ENCODE measurements at regions not wholly inside any gene's neighbourhood (a gene's known extent, or its start where the extent isn't known, plus 50 kb on each side); places are given as distances from the start of the nearest gene placed in this dataset.

- H3K36me3 Mint-ChIP-seq (ENCODE audit: low read depth): no peaks in the 10 kb centered on the region
- peaks cover 72% of the 10 kb centered on the region for H3K27me3 Mint-ChIP-seq (ENCODE audit: low read depth)
- CTCF ChIA-PET: interaction anchor here (1.2 kb wide), 1 partner anchor 117 kb away, joined by 3 read pairs; no protein-coding TSS in a partner anchor
- intact Hi-C loops (cut with micrococcal nuclease): loop anchor here (2.0 kb wide), 3 partner anchors 23 to 117 kb away; no protein-coding TSS in a partner anchor
- H3K27ac Mint-ChIP-seq: no peak overlapping the region
- peak overlapping the region; percentile 70 for H3K4me3 Mint-ChIP-seq
- no peaks in the 10 kb centered on the region for H3K9me3 Mint-ChIP-seq
- no peak for DNase-seq
- H3K4me1 Mint-ChIP-seq (ENCODE audit: low read depth): peaks cover 38% of the 10 kb centered on the region
Observed at GRCh38 chr3:43997316-43997715, 244.4 kb upstream of the TOPAZ1 start.

- CTCF ChIA-PET: no interaction called here
- Mint-ChIP-seq H3K27ac (no peak overlapping the region), H3K27me3 (ENCODE audit: low read depth) (peaks cover 74% of the 10 kb centered on the region), H3K4me3 (peak overlapping the region; percentile 68), H3K36me3 (ENCODE audit: low read depth) (no peaks in the 10 kb centered on the region), H3K4me1 (ENCODE audit: low read depth) (peaks cover 38% of the 10 kb centered on the region), H3K9me3 (no peaks in the 10 kb centered on the region)
- peak; percentile 37 for DNase-seq
- intact Hi-C loops (cut with micrococcal nuclease): loop anchor here (2.0 kb wide), 3 partner anchors 23 to 117 kb away; no protein-coding TSS in a partner anchor
Observed at GRCh38 chr3:43997788-43998369, 243.8 kb upstream of the TOPAZ1 start.

GRCh38 chr3:43998370-43998835 is 243.3 kb upstream of the TOPAZ1 start:
- H3K4me1 Mint-ChIP-seq (ENCODE audit: low read depth): peaks cover 38% of the 10 kb centered on the region
- H3K27me3 Mint-ChIP-seq (ENCODE audit: low read depth): peaks cover 73% of the 10 kb centered on the region
- peak overlapping the region; percentile 68 for H3K4me3 Mint-ChIP-seq
- CTCF ChIA-PET: no interaction called here
- DNase-seq: no peak
- no peaks in the 10 kb centered on the region for H3K9me3 Mint-ChIP-seq
- no peak overlapping the region for H3K27ac Mint-ChIP-seq
- intact Hi-C loops (cut with micrococcal nuclease): no loop called here
- H3K36me3 Mint-ChIP-seq (ENCODE audit: low read depth): no peaks in the 10 kb centered on the region

- H3K4me3 Mint-ChIP-seq: peak overlapping the region; percentile 68
- peaks cover 71% of the 10 kb centered on the region for H3K27me3 Mint-ChIP-seq (ENCODE audit: low read depth)
- CTCF ChIA-PET: no interaction called here
- intact Hi-C loops (cut with micrococcal nuclease): no loop called here
- DNase-seq: no peak
- peaks cover 38% of the 10 kb centered on the region for H3K4me1 Mint-ChIP-seq (ENCODE audit: low read depth)
- no peaks in the 10 kb centered on the region for H3K36me3 Mint-ChIP-seq (ENCODE audit: low read depth)
- H3K27ac Mint-ChIP-seq: no peak overlapping the region
- no peaks in the 10 kb centered on the region for H3K9me3 Mint-ChIP-seq
Observed at GRCh38 chr3:43998836-43999727, 242.6 kb upstream of the TOPAZ1 start.

- no peak overlapping the region for H3K27ac Mint-ChIP-seq
Observed at GRCh38 chr3:43999728-44000319, 241.9 kb upstream of the TOPAZ1 start.

GRCh38 chr3:44000586-44000985 is 241.1 kb upstream of the TOPAZ1 start:
- peaks cover 33% of the 10 kb centered on the region for H3K4me1 Mint-ChIP-seq (ENCODE audit: low read depth)
- no peaks in the 10 kb centered on the region for H3K36me3 Mint-ChIP-seq (ENCODE audit: low read depth)
- no peak overlapping the region for H3K27ac Mint-ChIP-seq
- H3K27me3 Mint-ChIP-seq (ENCODE audit: low read depth): peaks cover 69% of the 10 kb centered on the region
- no peaks in the 10 kb centered on the region for H3K9me3 Mint-ChIP-seq
- intact Hi-C loops (cut with micrococcal nuclease): no loop called here
- CTCF ChIA-PET: no interaction called here
- H3K4me3 Mint-ChIP-seq: no peak overlapping the region
- no peak for DNase-seq

More at GRCh38 chr3:43999728-44000319, 241.9 kb upstream of the TOPAZ1 start:
- CTCF ChIA-PET: no interaction called here
- intact Hi-C loops (cut with micrococcal nuclease): no loop called here
- Mint-ChIP-seq H3K4me1 (ENCODE audit: low read depth) (peaks cover 34% of the 10 kb centered on the region), H3K9me3 (no peaks in the 10 kb centered on the region), H3K4me3 (peak overlapping the region; percentile 15), H3K27me3 (ENCODE audit: low read depth) (peaks cover 70% of the 10 kb centered on the region), H3K36me3 (ENCODE audit: low read depth) (no peaks in the 10 kb centered on the region)
- no peak for DNase-seq

GRCh38 chr3:44001072-44001471 is 240.6 kb upstream of the TOPAZ1 start:
- no peak overlapping the region for H3K27ac Mint-ChIP-seq
- DNase-seq: no peak
- H3K9me3 Mint-ChIP-seq: no peaks in the 10 kb centered on the region
- intact Hi-C loops (cut with micrococcal nuclease): no loop called here
- H3K4me1 Mint-ChIP-seq (ENCODE audit: low read depth): peaks cover 28% of the 10 kb centered on the region
- CTCF ChIA-PET: no interaction called here
- no peak overlapping the region for H3K4me3 Mint-ChIP-seq
- peaks cover 67% of the 10 kb centered on the region for H3K27me3 Mint-ChIP-seq (ENCODE audit: low read depth)
- no peaks in the 10 kb centered on the region for H3K36me3 Mint-ChIP-seq (ENCODE audit: low read depth)

GRCh38 chr3:44003801-44004200 is 237.9 kb upstream of the TOPAZ1 start:
- Mint-ChIP-seq H3K9me3 (no peaks in the 10 kb centered on the region), H3K36me3 (ENCODE audit: low read depth) (no peaks in the 10 kb centered on the region), H3K4me1 (ENCODE audit: low read depth) (peaks cover 3% of the 10 kb centered on the region), H3K27ac (no peak overlapping the region), H3K4me3 (no peak overlapping the region), H3K27me3 (ENCODE audit: low read depth) (peaks cover 39% of the 10 kb centered on the region)
- intact Hi-C loops (cut with micrococcal nuclease): no loop called here
- CTCF ChIA-PET: no interaction called here
- no peak for DNase-seq

GRCh38 chr3:44011680-44012079 is 230.0 kb upstream of the TOPAZ1 start:
- intact Hi-C loops (cut with micrococcal nuclease): no loop called here
- CTCF ChIA-PET: no interaction called here
- Mint-ChIP-seq H3K4me3 (no peak overlapping the region), H3K36me3 (ENCODE audit: low read depth) (no peaks in the 10 kb centered on the region), H3K9me3 (no peaks in the 10 kb centered on the region), H3K27ac (no peak overlapping the region), H3K27me3 (ENCODE audit: low read depth) (peaks cover 21% of the 10 kb centered on the region), H3K4me1 (ENCODE audit: low read depth) (no peaks in the 10 kb centered on the region)
- DNase-seq: no peak

- Mint-ChIP-seq H3K36me3 (ENCODE audit: low read depth) (no peaks in the 10 kb centered on the region), H3K27me3 (ENCODE audit: low read depth) (peaks cover 21% of the 10 kb centered on the region)
Observed at GRCh38 chr3:44012160-44012899, 229.4 kb upstream of the TOPAZ1 start.

GRCh38 chr3:44013967-44014366 is 227.7 kb upstream of the TOPAZ1 start:
- Mint-ChIP-seq H3K9me3 (no peaks in the 10 kb centered on the region), H3K36me3 (ENCODE audit: low read depth) (no peaks in the 10 kb centered on the region), H3K27ac (no peak overlapping the region), H3K4me3 (no peak overlapping the region), H3K27me3 (ENCODE audit: low read depth) (peaks cover 24% of the 10 kb centered on the region), H3K4me1 (ENCODE audit: low read depth) (no peaks in the 10 kb centered on the region)
- DNase-seq: no peak
- CTCF ChIA-PET: no interaction called here
- intact Hi-C loops (cut with micrococcal nuclease): no loop called here

More at GRCh38 chr3:44012160-44012899, 229.4 kb upstream of the TOPAZ1 start:
- Mint-ChIP-seq H3K9me3 (no peaks in the 10 kb centered on the region), H3K4me1 (ENCODE audit: low read depth) (no peaks in the 10 kb centered on the region), H3K4me3 (no peak overlapping the region), H3K27ac (no peak overlapping the region)
- DNase-seq: no peak
- CTCF ChIA-PET: no interaction called here
- intact Hi-C loops (cut with micrococcal nuclease): no loop called here

GRCh38 chr3:44015170-44015569 is 226.5 kb upstream of the TOPAZ1 start:
- Mint-ChIP-seq H3K4me1 (ENCODE audit: low read depth) (no peaks in the 10 kb centered on the region), H3K9me3 (no peaks in the 10 kb centered on the region), H3K27me3 (ENCODE audit: low read depth) (peaks cover 18% of the 10 kb centered on the region), H3K27ac (no peak overlapping the region), H3K4me3 (no peak overlapping the region), H3K36me3 (ENCODE audit: low read depth) (no peaks in the 10 kb centered on the region)
- intact Hi-C loops (cut with micrococcal nuclease): no loop called here
- CTCF ChIA-PET: no interaction called here
- DNase-seq: no peak

All from activated naive CD4-positive, alpha-beta T cell treated with anti-CD3 and anti-CD28 coated beads for 36 hours (primary cell).